GM21576 (cell line): ENCODE measurements at regions not wholly inside any gene's neighbourhood (a gene's known extent, or its start where the extent isn't known, plus 50 kb on each side); places are given as distances from the start of the nearest gene placed in this dataset.

Source experiments
- ATAC-seq: cut with Tn5 transposase; IDR thresholded peaks from one replicate; pipeline ENCODE4 v1.9.1; 2021; ENCODE audit warnings: mild to moderate bottlenecking, moderate library complexity; ENCODE audit not compliant: unreplicated experiment

DNA sequence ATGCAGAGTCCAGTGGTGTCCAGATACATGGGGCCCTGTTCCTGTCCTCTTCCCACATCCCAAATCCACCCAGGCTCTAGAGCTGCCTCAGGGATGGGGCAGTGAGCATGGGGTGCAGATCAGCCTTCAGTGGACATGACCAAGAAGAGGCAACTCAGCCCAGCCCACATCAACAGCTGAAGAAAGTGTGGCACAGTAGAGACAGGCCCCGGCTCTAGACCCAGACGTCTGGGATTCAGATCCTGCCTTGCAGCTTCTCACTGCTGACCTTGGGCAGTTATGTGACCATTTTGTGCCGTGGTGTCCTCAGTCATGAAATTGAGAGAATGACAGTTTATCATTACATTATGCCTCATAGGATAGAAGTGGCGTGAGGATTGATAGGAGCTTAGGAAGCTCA, 54.6 kb upstream of the CST7 start:
- no peak for ATAC-seq

DNA sequence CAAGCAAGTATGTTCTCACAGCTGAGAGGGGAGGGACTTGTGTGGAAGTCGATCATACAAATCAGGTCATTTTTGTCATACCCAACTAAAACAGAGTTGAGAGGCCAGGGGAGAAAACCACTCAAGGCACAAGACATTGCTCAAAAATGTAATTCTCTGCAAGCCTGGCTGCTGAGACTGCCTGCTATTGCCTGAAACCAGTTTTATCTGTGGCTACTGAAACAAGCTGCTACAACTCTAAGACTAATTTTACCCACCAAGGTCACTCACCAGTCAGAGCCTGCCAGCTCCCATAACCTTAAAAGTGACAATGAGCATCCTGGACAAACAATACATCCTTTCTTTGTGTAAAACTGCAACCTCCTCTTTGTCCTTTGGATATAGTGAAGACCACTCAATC, 54.1 kb upstream of the CST7 start:
- ATAC-seq = no peak

DNA sequence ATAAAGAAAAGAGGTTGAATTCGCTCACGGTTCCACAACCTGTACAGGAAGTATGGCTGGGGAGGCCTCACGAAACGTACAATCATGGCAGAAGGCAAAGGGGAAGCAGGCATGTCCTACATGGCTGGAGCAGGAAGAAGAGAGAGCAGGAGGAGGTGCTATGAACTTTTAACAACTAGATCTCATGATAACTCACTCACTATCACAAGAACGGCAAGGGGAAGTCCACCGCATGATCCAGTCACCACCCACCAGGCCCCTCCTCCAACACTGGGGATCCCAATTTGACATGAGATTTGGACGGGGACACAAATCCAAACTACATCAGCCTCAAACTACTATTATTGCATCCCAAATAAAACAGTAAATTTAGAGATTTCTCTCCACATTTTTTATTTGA, 53.6 kb upstream of the CST7 start:
- ATAC-seq = no peak

DNA sequence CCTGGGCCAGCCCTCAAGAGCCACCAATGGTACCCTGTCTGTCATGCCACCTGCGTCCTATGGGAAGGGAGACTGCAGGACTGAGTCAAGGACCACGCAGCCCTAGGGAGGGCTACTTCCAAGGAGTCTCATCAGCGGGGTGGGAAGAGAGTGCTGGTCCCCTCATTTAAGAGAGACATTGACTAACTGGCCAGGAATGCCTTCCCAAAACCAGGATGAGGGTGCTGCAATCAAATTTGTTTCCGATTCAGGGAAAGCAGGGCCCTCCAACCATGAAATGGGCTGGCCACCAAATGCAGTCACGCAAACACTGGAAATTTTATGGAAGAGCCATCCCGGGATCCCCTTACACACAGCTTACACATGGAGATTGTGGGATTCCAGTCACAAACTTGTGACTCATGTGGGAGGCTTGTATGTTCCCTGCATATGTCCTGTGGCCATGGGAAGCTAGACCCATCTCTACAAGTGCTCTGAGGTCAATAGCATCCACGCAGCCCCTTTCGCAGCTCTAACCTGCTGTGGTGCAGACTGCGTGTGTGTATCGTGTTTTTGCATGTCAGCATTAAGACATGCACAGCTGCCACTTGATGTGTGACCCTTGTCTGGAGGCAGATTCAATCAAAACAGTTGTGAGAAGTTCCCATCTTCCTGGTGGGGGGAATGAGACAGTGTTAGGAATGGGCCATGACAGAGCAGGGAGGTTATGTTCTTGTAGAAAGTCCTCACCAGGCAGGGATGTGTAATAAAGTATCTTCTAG, 53.0 kb upstream of the CST7 start:
- no peak for ATAC-seq

DNA sequence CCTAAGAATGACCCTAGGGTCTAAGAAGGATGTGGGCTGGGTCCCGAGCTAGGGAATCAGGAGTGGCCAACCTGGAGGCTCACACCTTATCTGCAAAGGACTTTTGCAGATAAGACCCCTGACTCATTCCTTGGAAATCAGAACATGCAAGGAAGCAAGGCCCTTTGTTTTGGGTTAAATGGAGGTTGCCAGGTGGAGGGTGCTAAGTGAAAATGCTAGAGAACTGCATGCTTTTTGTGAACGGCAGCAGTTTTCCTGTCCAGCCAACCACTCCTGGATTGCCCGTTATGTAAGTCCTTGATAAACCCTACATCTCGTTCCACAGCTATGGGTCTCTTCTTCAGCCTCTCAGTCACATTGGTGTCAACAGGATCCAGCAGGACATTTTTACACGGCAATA, 52.1 kb upstream of the CST7 start:
- ATAC-seq = no peak

DNA sequence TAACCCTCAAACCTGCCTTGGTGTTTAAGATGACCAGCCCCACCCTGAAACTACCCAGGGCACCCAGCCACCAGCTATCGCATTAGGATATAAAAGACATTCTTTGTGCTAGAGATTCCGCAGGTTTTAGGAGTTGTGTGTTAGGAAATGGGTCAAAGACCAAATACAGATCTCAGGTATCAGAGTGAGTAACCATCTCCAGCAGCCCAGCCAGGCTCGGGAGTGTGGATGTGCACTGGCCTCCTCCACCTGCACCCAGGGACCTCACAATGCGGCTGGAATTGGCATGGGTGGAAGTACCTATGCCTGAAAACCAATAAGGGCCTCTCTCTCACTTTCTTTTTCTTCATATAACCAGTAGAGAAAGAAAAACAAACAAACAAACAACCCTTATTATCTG, 51.1 kb upstream of the CST7 start:
- ATAC-seq = no peak

DNA sequence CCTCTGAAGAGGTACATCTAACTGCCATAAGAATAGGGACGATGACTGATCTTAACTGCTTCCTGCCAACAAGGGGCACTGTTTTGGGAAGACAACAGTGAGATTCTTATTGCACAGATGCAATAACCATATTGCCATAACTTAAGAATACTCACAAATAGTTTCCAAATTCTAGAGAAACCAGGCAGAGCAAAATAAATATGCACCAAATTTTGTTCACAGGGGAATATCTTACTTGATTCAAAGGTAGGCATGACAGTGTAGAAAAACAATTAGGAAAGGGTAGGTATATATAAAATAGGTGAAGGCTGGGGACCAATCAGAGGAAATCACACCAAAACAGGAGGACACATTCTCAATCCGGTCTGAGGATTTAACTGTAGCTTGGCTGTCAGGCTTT, 49.9 kb upstream of the CST7 start:
- no peak for ATAC-seq
